ENCODE measurements at regions not wholly inside any gene's neighbourhood (a gene's known extent, or its start where the extent isn't known, plus 50 kb on each side); places are given as distances from the start of the nearest gene placed in this dataset.

DNA sequence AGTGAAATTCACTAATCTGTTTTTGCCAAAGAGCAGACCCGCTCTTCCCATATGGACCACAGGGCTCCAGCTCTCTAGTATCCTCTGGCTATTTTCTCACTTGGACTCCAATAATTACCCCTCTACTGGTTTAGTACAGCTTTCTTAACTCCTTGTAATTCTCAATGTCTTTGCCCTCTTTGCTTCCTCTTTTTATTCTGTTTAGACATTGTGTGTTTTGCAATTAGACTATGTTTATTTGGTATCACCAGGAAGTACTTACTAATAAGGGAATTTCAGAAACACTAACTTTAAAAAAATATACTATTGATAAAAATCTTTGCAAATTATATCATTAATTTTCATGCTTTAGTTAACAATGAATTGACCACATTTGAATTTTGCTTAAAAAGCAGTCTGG lies 111.6 kb upstream of the OBI1 start:
- DNase-seq: peak; percentile 29

DNA sequence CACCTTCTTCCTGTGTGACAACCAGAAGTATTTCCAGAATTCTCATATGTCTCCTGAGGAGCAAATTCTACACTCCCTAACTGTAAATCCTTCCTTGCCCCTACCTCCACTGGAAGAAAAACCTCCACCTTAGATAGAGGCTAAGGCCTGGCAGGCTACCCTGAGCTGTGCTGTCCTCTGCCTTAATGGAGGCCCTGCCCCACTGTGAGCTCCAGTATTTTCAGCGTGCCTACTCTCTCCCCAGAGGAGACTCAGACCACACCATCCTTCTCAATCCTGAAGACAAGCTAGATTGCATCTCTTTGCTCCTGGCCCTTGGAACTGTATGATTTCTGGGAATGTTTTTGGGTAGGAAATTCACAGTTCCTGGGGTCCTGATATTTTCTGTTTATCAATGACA lies 110.0 kb upstream of the OBI1 start:
- DNase-seq: no peak

DNA sequence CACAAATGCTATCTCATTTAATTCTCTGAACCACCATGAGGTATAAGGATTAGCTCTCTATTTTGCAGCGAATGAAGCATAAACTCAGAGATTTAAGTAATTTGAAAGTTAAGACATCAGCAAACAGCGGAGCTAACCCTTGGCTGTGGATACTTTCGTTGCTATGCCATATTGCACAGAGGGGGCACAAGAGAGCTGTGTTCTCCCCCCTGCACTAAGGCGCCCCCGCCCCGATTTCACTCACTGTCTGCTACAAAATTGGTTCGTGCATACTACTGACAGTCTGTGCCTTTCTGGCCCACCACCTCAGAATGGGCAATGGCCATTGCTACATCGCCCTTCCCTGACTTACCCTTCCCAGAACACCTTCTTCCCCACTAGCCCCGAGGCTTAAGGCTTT lies 105.7 kb upstream of the OBI1 start:
- no peak for DNase-seq

DNA sequence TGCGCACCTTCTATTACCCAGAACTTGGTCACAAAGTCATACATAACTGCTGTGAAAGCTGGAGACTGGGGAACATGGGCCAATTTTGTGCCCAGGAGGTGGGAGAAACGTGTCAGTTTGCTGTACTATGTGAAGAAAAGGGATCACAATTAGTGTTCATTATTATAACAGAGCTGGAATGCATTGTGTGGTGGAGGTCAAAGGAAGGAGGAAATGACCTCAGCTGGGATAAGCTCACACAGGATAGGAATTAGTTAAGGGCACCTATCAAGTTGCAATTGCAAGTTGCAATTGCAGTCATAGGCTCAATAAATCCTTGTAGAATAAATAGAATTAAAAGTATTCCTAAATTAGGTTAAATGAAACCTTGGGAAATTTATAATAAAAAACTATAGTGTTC lies 103.9 kb upstream of the OBI1 start:
- no peak for DNase-seq

DNA sequence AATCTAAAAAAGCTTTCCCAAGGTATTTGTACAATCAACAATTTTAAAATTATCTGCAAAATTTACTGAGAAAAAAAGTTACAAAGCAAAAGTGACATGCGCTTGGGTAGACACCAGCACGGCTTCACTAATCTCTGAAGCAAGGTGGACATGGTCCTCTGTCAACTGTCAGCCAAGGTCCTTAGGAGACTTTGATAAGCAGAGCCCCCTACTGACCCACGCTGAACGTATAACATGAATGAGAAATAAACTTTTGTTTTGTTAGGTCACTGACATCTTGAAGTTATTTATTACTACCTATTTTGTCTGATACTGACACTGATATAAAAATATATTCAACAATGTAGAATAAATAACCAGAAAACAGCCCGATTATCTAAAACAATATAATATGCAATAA lies 100.7 kb upstream of the OBI1 start:
- DNase-seq: peak; percentile 29

DNA sequence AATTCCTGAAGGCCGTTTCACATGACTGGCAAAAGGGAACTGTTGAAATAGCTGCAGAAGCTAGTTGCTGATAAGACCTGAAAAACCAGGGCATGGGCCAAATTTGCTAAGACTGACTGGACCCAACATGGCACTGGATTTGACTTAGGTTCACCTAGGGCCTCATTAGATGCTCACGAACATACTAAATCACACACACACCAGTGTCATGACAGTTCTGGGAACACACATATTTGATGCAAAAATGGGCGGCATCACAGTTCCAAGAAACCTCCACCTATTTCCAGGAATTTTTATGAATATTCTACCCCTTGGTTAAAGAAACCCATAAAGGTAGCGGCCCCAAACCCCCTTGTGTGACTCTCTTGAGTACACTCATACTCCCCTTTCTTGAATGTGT lies 99.6 kb upstream of the OBI1 start:
- peak; percentile 4 for DNase-seq

DNA sequence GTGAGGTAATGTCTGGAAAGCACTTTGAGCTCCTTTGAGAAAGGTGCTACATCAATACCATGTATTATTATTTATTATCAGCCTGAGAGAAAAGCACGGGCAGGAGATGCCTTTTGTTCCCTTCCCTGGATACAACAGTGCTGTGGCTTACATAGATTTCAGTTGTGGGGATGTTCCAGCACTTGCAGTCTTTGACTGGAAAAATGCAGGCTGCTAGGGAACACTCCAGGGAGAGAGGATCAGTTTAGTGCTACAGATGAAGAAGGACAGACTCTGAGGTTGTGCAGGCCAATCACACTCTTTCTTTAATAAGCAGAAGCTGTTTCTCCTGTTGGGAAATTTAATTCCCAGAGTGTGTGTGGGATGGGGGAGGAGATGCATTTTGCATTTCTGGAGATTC lies 94.5 kb upstream of the OBI1 start:
- DNase-seq: no peak

DNA sequence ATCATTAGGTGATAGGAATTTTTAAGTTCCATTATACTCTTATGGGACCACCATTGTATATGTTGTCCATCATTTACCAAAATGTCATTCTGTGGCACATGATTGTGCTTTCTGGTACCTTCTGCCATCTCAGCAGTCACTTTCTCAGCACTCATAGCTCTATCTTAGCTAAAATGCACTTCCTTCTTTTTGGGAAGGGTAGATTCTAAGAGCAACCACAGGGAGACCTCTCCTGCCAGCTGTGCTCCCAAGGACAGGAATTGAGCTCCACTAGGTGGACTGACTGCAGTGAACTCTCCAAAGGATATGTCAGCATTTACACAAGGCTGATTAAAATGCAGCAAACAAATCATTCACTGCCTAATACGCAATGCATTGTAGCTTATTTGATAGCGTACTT lies 91.8 kb upstream of the OBI1 start:
- DNase-seq: no peak

DNA sequence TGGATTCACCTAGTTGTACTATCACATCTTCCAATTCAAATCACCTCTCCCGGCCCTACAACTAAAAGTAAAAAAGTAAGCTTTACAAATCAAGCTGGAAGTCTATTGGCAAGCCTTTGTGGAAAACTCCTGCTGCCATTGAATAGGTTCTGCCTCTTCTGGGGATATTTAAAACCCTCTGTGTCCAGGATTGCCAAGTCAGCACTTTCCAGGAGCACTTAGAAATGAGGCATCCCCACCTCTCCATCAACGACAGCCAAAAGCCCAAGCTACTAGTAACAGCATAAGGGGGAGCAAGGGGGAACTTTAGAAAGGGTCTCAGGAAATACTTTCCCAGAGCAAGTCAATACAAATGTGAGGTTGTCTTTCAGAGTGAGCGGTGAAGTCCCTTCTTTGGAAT lies 85.0 kb upstream of the OBI1 start:
- no peak for DNase-seq

DNA sequence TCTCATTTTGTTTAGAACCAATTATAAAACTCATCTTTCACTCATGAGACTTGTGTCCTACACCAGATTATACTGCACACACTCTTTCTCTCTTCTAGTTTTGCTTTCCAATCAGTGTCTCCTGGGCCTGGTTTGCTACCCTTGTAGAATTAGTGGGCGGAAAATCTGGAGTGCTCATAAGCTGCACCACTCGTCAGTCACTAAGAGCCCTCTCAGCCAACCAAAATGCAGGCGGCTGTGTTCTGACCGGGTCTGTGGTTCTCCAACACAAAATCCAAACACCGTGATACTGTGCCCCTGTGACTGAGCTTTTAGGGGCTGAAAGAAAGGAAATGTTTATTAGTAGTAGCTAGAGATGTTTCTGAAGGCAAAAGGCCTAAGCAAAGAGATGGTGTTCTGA lies 83.7 kb upstream of the OBI1 start:
- no peak for DNase-seq

DNA sequence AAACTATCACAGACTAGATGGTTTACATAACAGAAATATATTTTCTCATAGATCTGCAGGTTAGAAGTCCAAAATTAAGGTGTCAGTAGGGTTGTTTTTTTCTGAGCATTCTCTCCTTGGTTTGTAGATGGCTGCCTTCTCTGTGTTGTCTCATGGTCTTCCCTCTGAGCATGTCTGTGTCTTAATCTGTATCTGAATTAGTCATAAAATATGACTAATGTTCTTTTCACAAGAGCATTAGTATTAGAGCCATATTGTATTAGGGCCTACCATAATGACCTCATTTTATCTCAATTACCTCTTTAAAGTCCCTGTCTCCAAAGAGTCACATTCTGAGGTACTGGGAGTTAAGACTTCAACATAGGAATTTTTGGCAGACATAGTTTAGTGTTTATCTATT lies 77.2 kb upstream of the OBI1 start:
- DNase-seq: no peak

DNA sequence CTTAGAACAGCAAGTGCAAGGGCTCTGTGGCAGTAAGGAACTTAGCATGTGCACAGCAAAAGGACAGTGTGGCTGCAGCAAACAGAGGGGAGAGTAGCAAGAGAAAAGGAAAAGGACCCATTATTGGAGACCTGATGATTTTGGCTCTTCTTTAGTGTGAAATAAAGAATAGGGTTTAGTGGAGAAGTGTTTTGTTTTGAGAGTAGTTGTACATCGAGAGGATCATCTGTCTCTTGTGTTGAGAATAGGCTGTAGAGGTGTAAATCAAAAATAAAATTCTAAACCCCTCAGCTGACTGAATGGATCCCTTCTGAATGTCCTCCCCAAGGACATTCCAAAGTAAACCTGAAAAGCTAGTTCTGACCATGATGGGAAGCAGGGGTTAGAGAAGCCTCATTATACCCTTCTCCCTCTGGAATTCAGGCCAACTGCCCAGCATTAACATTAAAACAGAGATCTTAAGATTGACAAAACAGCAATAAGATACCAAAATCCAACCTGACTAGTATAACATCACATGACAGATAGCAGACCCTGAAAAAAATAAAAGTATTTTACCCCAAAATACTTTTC lies 73.6 kb upstream of the OBI1 start:
- DNase-seq: no peak

DNA sequence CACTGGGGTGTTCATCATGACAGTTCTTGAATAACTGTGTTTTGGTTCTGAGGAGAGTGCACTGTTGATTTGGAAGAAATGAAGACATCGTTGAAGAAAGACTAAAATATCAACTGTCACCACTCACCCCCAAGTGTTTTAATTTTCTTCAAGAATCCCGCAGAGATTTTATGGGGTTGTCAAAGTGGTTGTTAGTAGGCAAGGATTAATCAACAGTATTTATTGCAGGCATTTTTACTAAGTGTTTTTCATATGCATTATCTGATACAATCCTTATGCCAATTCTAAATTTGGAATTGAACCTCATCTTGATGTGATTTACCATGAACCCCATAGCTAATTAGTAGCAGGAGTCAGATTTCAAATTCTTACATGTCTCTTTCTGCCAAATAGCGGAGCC lies 63.7 kb upstream of the OBI1 start:
- no peak for DNase-seq

DNA sequence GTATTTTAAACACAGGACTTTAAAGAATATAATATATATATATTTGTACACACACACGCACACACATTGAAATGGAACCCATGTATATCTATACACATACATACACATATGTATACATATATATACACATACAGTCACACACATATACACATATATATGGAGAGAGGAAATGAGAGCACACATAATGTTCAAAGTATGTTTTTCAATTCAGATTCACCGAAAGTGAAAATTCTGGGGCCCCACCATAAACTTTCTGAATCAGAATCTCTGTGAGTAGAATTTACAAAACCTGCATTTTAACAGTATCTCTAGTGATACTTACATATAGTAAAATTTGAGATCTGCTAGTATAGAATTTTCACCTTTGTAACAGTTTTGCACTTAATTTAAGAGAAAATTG lies 60.4 kb upstream of the OBI1 start:
- DNase-seq: no peak

DNA sequence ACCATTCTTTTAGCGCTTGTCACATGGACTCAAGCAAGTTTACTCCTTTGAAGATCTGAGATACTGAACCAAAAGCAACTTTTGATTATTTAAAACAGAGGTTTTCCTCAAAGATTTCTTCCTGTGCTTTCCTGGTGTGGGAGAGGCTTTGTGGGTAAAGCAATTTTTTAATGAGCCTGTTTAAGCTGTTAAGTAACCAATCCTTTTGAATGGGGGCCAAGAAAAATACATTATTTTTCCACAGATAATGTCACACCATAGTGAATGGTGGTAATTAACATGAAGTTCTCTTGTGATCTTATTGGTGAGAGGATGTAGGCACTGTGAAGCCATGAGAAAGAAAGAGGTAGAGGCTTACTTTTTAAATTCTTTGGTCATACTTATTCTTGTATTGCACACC lies 55.8 kb upstream of the OBI1 start:
- DNase-seq: no peak

DNA sequence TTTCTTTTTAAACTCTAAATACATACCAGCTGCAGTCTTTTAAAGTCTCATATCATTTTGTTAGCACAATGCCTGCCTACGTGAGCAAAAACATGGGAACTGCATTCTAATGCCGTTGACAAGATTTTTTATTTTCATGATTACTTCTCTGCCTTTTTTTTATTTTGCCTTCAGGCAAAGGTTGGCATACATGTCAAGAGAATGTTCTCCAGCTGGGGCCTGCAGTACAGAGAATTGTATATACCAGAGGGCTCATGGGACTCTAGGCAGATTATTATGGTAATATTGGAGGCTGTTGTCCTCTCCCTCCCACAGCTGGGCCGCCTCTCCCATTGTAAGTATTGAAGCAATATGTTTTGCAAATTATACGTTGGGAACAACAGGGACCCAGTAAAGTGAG lies 53.9 kb upstream of the OBI1 start:
- no peak for DNase-seq

DNA sequence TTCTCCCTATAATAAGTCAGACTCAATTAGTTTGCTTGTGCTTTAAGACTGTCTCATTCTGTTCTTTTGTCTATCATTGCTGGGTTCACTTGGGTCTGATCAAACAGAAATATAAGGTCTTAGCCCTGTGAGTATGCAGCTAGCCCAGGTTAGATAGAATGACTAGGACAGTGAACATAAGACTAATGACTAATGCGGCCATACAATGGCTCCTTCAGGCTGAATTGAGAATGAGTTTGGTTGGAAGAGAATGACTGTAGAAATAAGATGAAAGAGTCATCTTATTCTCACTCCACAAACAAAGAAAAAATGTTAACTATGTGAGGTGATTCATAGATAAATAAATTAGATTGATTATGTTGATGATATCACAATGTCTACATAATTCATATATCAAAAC lies 50.1 kb upstream of the OBI1 start:
- no peak for DNase-seq

All from hematopoietic multipotent progenitor cell treated with erythropoietin and hydrocortisone succinate and interleukin-3 and kit ligand, for 6 days (in vitro differentiated cells).